ENCODE measurements at regions not wholly inside any gene's neighbourhood (a gene's known extent, or its start where the extent isn't known, plus 50 kb on each side); places are given as distances from the start of the nearest gene placed in this dataset.

GRCh38 chr3:34068505-34068904 lies 270.1 kb downstream of the PDCD6IP start:
- DNase-seq (ENCODE audit: low read depth) = no peak
- H3K27me3 ChIP-seq (ENCODE audit: control insufficient read depth, insufficient read depth, low read length) = no peaks in the 10 kb centered on the region
- no peak overlapping the region for H3K4me3 ChIP-seq (ENCODE audit: low read depth, low read length)
- TF ChIP-seq, protein P1, sequence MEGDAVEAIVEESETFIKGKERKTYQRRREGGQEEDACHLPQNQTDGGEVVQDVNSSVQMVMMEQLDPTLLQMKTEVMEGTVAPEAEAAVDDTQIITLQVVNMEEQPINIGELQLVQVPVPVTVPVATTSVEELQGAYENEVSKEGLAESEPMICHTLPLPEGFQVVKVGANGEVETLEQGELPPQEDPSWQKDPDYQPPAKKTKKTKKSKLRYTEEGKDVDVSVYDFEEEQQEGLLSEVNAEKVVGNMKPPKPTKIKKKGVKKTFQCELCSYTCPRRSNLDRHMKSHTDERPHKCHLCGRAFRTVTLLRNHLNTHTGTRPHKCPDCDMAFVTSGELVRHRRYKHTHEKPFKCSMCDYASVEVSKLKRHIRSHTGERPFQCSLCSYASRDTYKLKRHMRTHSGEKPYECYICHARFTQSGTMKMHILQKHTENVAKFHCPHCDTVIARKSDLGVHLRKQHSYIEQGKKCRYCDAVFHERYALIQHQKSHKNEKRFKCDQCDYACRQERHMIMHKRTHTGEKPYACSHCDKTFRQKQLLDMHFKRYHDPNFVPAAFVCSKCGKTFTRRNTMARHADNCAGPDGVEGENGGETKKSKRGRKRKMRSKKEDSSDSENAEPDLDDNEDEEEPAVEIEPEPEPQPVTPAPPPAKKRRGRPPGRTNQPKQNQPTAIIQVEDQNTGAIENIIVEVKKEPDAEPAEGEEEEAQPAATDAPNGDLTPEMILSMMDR (IDR thresholded peaks at IDR 0.05; ENCODE audit: insufficient read depth, low read length, poor library complexity, severe bottlenecking) = no peak
- H3K36me3 ChIP-seq (ENCODE audit: control insufficient read depth, insufficient read depth, low read length) = no peaks in the 10 kb centered on the region

GRCh38 chr3:34070831-34071585 lies 272.6 kb downstream of the PDCD6IP start:
- no peaks in the 10 kb centered on the region for H3K36me3 ChIP-seq (ENCODE audit: control insufficient read depth, insufficient read depth, low read length)
- no peaks in the 10 kb centered on the region for H3K27me3 ChIP-seq (ENCODE audit: control insufficient read depth, insufficient read depth, low read length)
- TF ChIP-seq, protein P1 (IDR thresholded peaks at IDR 0.05; ENCODE audit: insufficient read depth, low read length, poor library complexity, severe bottlenecking) = no peak
- H3K4me3 ChIP-seq (ENCODE audit: low read depth, low read length) = no peak overlapping the region
- no peak for DNase-seq (ENCODE audit: low read depth)

DNA sequence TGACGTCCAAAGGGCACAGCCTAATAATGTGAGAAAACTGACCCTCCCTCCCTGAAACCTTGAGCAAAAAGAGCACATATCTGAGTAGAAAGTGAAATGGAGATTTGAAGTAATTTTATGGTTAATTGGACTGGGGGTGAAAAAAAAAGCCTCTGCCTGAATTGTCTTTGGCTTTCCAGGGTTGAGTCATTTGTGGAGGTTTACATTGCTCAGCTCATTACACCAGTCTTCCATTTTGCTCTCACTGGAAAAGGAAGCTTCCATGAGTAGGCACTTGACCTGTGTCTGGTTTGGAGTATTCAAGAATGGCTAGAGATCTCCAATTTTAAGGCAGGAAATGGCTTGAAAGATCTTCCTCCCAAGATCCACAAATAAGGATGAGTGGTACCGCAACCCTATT lies 273.9 kb downstream of the PDCD6IP start:
- DNase-seq (ENCODE audit: low read depth) = no peak
- TF ChIP-seq, protein P1 (IDR thresholded peaks at IDR 0.05; ENCODE audit: insufficient read depth, low read length, poor library complexity, severe bottlenecking) = no peak
- H3K4me3 ChIP-seq (ENCODE audit: low read depth, low read length) = no peak overlapping the region
- H3K27me3 ChIP-seq (ENCODE audit: control insufficient read depth, insufficient read depth, low read length) = no peaks in the 10 kb centered on the region
- no peaks in the 10 kb centered on the region for H3K36me3 ChIP-seq (ENCODE audit: control insufficient read depth, insufficient read depth, low read length)

DNA sequence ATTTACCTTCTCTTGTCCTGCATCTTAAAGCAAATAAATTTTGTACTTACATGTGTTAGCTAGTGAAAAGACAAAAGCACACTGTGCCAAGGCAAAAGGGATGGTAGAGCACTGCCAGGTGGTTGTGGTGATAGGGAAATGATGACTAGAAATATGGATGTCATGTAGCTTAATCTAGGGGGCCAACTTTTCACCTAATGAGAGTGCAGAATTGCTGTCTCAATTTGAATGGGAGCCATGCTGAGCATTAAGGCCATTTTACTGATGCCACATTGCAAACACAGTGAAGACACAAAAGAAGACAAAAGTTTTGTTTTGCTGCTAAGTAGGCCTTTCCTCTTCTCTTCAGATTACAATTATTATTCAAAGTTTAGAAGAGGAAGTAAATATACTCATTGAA lies 274.7 kb downstream of the PDCD6IP start:
- Histone ChIP-seq H3K4me3 (ENCODE audit: low read depth, low read length) (no peak overlapping the region), H3K27me3 (ENCODE audit: control insufficient read depth, insufficient read depth, low read length) (no peaks in the 10 kb centered on the region), H3K36me3 (ENCODE audit: control insufficient read depth, insufficient read depth, low read length) (no peaks in the 10 kb centered on the region)
- DNase-seq (ENCODE audit: low read depth) = no peak
- TF ChIP-seq, protein P1 (IDR thresholded peaks at IDR 0.05; ENCODE audit: insufficient read depth, low read length, poor library complexity, severe bottlenecking) = no peak

GRCh38 chr3:34073961-34074360 lies 275.5 kb downstream of the PDCD6IP start:
- no peak for DNase-seq (ENCODE audit: low read depth)
- H3K27me3 ChIP-seq (ENCODE audit: control insufficient read depth, insufficient read depth, low read length) = no peaks in the 10 kb centered on the region
- no peak overlapping the region for H3K4me3 ChIP-seq (ENCODE audit: low read depth, low read length)
- no peaks in the 10 kb centered on the region for H3K36me3 ChIP-seq (ENCODE audit: control insufficient read depth, insufficient read depth, low read length)
- TF ChIP-seq, protein P1 (IDR thresholded peaks at IDR 0.05; ENCODE audit: insufficient read depth, low read length, poor library complexity, severe bottlenecking) = no peak

DNA sequence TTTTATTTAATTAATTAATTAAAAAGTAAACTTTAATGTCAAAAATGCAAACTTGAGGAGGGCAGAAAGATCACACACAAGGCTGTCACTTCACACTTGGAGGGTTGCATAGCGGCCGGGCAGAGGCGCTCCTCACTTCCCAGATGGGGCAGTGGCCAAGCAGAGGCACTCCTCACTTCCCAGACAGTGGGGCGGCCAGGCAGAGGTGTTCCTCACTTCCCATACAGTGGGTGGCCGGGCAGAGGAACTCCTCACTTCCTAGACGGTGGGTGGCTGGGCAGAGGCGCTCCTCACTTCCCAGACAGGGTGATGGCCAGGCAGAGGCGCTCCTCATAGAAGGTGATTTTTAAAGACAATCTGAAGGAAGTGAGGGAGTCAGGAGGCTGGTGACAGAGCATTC lies 277.5 kb downstream of the PDCD6IP start:
- DNase-seq (ENCODE audit: low read depth) = no peak
- TF ChIP-seq, protein P1 (IDR thresholded peaks at IDR 0.05; ENCODE audit: insufficient read depth, low read length, poor library complexity, severe bottlenecking) = no peak

More for the DNA sequence above, 277.5 kb downstream of the PDCD6IP start:
- Histone ChIP-seq H3K4me3 (ENCODE audit: low read depth, low read length) (no peak overlapping the region), H3K27me3 (ENCODE audit: control insufficient read depth, insufficient read depth, low read length) (no peaks in the 10 kb centered on the region), H3K36me3 (ENCODE audit: control insufficient read depth, insufficient read depth, low read length) (no peaks in the 10 kb centered on the region)
